H9 (cell line): ENCODE measurements at regions not wholly inside any gene's neighbourhood (a gene's known extent, or its start where the extent isn't known, plus 50 kb on each side); places are given as distances from the start of the nearest gene placed in this dataset.

Experiments
- DNase-seq: peaks from one replicate; pipeline ENCODE4 v3.0.0-alpha.2; 2017
- H2AFZ ChIP-seq: one replicate; pipeline ENCODE4 v1.6.1; 2013; ENCODE audit warnings: mild to moderate bottlenecking, low read length, control low read depth, moderate library complexity
- H2AK5ac ChIP-seq: 2 replicates; pipeline ENCODE4 v1.6.1; 2013; ENCODE audit warnings: low read length, control low read depth, mixed read lengths; ENCODE audit not compliant: insufficient read length
- H2BK120ac ChIP-seq: one replicate; pipeline ENCODE4 v1.6.1; 2013; ENCODE audit warnings: low read depth, mild to moderate bottlenecking, low read length, control low read depth, inconsistent platforms; ENCODE audit not compliant: poor library complexity, severe bottlenecking
- H2BK12ac ChIP-seq: 2 replicates; pipeline ENCODE4 v1.6.1; 2013; ENCODE audit warnings: low read length, control low read depth, mixed read lengths, low read depth; ENCODE audit not compliant: insufficient read length
- H2BK15ac ChIP-seq: 2 replicates; pipeline ENCODE4 v1.6.1; 2013; ENCODE audit warnings: low read depth, low read length, control low read depth
- H2BK20ac ChIP-seq: one replicate; pipeline ENCODE4 v1.6.1; 2013; ENCODE audit warnings: low read depth, mild to moderate bottlenecking, low read length, control low read depth, inconsistent platforms; ENCODE audit not compliant: poor library complexity, severe bottlenecking
- H2BK5ac ChIP-seq: 2 replicates; pipeline ENCODE4 v1.6.1; 2013; ENCODE audit warnings: low read length, control low read depth, mixed read lengths; ENCODE audit not compliant: insufficient read length
- H3K14ac ChIP-seq: 2 replicates; pipeline ENCODE4 v1.6.1; 2013; ENCODE audit warnings: low read length, control low read depth; ENCODE audit not compliant: insufficient read depth
- H3K18ac ChIP-seq: 2 replicates; pipeline ENCODE4 v1.6.1; 2013; ENCODE audit warnings: low read depth, mild to moderate bottlenecking, mixed read lengths, low read length, control low read depth; ENCODE audit not compliant: insufficient read length
- H3K23ac ChIP-seq: 2 replicates; pipeline ENCODE4 v1.6.1; 2013; ENCODE audit warnings: low read length, control low read depth, mixed read lengths, low read depth; ENCODE audit not compliant: insufficient read length
- H3K23me2 ChIP-seq: 2 replicates; pipeline ENCODE4 v1.6.1; 2013; ENCODE audit warnings: low read depth, mild to moderate bottlenecking, mixed read lengths, low read length, control low read depth; ENCODE audit not compliant: insufficient read length, poor library complexity, severe bottlenecking
- H3K27ac ChIP-seq: 2 replicates; pipeline ENCODE4 v1.5.1; 2013; ENCODE audit warnings: low read length, control low read depth, mixed read lengths, low read depth; ENCODE audit not compliant: insufficient read length
- H3K27me3 ChIP-seq: 2 replicates; pipeline ENCODE4 v1.6.1; 2013; ENCODE audit warnings: low read length, control low read depth, inconsistent platforms; ENCODE audit not compliant: insufficient read depth
- H3K4ac ChIP-seq: 2 replicates; pipeline ENCODE4 v1.6.1; 2013; ENCODE audit warnings: low read depth, mild to moderate bottlenecking, control low read depth, inconsistent platforms, low read length, moderate library complexity
- H3K4me1 ChIP-seq: 2 replicates; pipeline ENCODE4 v1.6.1; 2013; ENCODE audit warnings: low read length, control low read depth, inconsistent platforms; ENCODE audit not compliant: insufficient read depth
- H3K4me2 ChIP-seq: 2 replicates; pipeline ENCODE4 v1.6.1; 2013; ENCODE audit warnings: low read length, control low read depth, mixed read lengths; ENCODE audit not compliant: insufficient read length, insufficient read depth
- H3K56ac ChIP-seq: 2 replicates; pipeline ENCODE4 v1.6.1; 2013; ENCODE audit warnings: low read depth, mild to moderate bottlenecking, mixed read lengths, low read length, control low read depth; ENCODE audit not compliant: insufficient read length
- H3K79me1 ChIP-seq: 2 replicates; pipeline ENCODE4 v1.6.1; 2013; ENCODE audit warnings: low read depth, mild to moderate bottlenecking, moderate library complexity, low read length, control low read depth, inconsistent platforms; ENCODE audit not compliant: insufficient read depth, poor library complexity, severe bottlenecking
- H3K79me2 ChIP-seq: 2 replicates; pipeline ENCODE4 v1.6.1; 2013; ENCODE audit warnings: low read length, control low read depth, inconsistent platforms; ENCODE audit not compliant: insufficient read depth
- H3K9ac ChIP-seq: 2 replicates; pipeline ENCODE4 v1.6.1; 2013; ENCODE audit warnings: low read length, control low read depth, mixed read lengths; ENCODE audit not compliant: insufficient read length; ENCODE audit errors: extremely low read depth
- H3K9me3 ChIP-seq: one replicate; pipeline ENCODE4 v1.6.1; 2013; ENCODE audit warnings: low read depth, low read length, inconsistent platforms; ENCODE audit not compliant: control insufficient read depth
- H3T11ph ChIP-seq: one replicate; pipeline ENCODE4 v1.6.1; 2013; ENCODE audit warnings: mild to moderate bottlenecking, low read length, control low read depth, inconsistent platforms
- H4K20me1 ChIP-seq: one replicate; pipeline ENCODE4 v1.6.1; 2013; ENCODE audit not compliant: control insufficient read depth, insufficient read length, insufficient read depth
- H4K5ac ChIP-seq: 2 replicates; pipeline ENCODE4 v1.6.1; 2013; ENCODE audit warnings: low read depth, mild to moderate bottlenecking, mixed read lengths, low read length, control low read depth; ENCODE audit not compliant: insufficient read length
- H4K8ac ChIP-seq: replicated peaks from 2 replicates; pipeline ENCODE4 v1.6.1; 2013; ENCODE audit warnings: low read length, control low read depth, mixed read lengths, low read depth; ENCODE audit not compliant: insufficient read length
- H4K91ac ChIP-seq: 2 replicates; pipeline ENCODE4 v1.6.1; 2013; ENCODE audit warnings: low read depth, mild to moderate bottlenecking, moderate library complexity, mixed read lengths, low read length, control low read depth; ENCODE audit not compliant: insufficient read length
- H3K27ac Mint-ChIP-seq, 3 experiments: 2 replicates in 2 of 3; 3 replicates in 1 of 3; pipeline ENCODE4 v1.8.0; 2020 to 2021; ENCODE audit warnings: mixed read lengths in 3 of 3, mild to moderate bottlenecking in 1 of 3, moderate library complexity in 1 of 3
- H3K27me3 Mint-ChIP-seq: 2 replicates; pipeline ENCODE4 v1.8.0; 2021; ENCODE audit warnings: low read depth, mild to moderate bottlenecking, moderate library complexity, mixed read lengths
- H3K36me3 Mint-ChIP-seq, 3 experiments: 2 replicates in 2 of 3; 3 replicates in 1 of 3; pipeline ENCODE4 v1.8.0; 2020 to 2021; ENCODE audit warnings: low read depth in 3 of 3, mixed read lengths in 3 of 3; ENCODE audit not compliant: insufficient read depth in 1 of 3
- H3K4me1 Mint-ChIP-seq, 2 experiments: 2 replicates each; pipeline ENCODE4 v1.8.0; 2020; ENCODE audit warnings: mixed read lengths in 2 of 2
- H3K4me3 Mint-ChIP-seq, 2 experiments: 2 replicates in 1 of 2; 3 replicates in 1 of 2; pipeline ENCODE4 v1.8.0; 2020 to 2021; ENCODE audit warnings: mild to moderate bottlenecking in 2 of 2, mixed read lengths in 2 of 2, moderate library complexity in 1 of 2
- H3K9me3 Mint-ChIP-seq, 2 experiments: 2 replicates in 1 of 2; 3 replicates in 1 of 2; pipeline ENCODE4 v1.8.0; 2020; ENCODE audit warnings: mild to moderate bottlenecking in 2 of 2, mixed read lengths in 2 of 2, moderate library complexity in 1 of 2
- CTCF ChIP-seq: fragments of 200-600 bp; sonication (generic); conservative IDR thresholded peaks from 3 replicates; pipeline ENCODE4 v1.8.0; 2021; ENCODE audit warnings: antibody characterized with exemption, mild to moderate bottlenecking

- no peaks in the 10 kb centered on the region for H3K79me2 ChIP-seq
- Mint-ChIP-seq H3K27ac (no peak overlapping the region), H3K9me3 (no peaks in the 10 kb centered on the region), H3K4me3 (no peak overlapping the region), H3K4me1 (peaks cover 31 to 33% of the 10 kb centered on the region in 2 experiments), H3K36me3 (no peaks in the 10 kb centered on the region), H3K27me3 (no peaks in the 10 kb centered on the region; the same call in 1 of the 2 replicates)
- H2AFZ ChIP-seq, result no peak overlapping the region
- no peak overlapping the region for H3K56ac ChIP-seq
- H2AK5ac ChIP-seq, result no peak overlapping the region
- H3K9ac ChIP-seq, result no peak overlapping the region
- H3K27me3 ChIP-seq, result no peaks in the 10 kb centered on the region
- no peak for TF ChIP-seq CTCF
- H3K79me1 ChIP-seq, result no peaks in the 10 kb centered on the region
- no peak overlapping the region for H3T11ph ChIP-seq
- H3K14ac ChIP-seq, result no peak overlapping the region
- no peak overlapping the region for H2BK20ac ChIP-seq
- no peak overlapping the region for H4K91ac ChIP-seq
- no peak overlapping the region for H3K27ac ChIP-seq
- H2BK15ac ChIP-seq, result no peak overlapping the region
- no peaks in the 10 kb centered on the region for H3K9me3 ChIP-seq
- H3K4me2 ChIP-seq, result no peak overlapping the region
- no peaks in the 10 kb centered on the region for H4K20me1 ChIP-seq
- no peak overlapping the region for H3K18ac ChIP-seq
- H4K8ac ChIP-seq, result no peak overlapping the region
- H2BK120ac ChIP-seq, result no peak overlapping the region
- no peak overlapping the region for H2BK12ac ChIP-seq
- no peak overlapping the region for H4K5ac ChIP-seq
- no peak overlapping the region for H3K23ac ChIP-seq
- peaks cover 16% of the 10 kb centered on the region for H3K4me1 ChIP-seq
- H3K4ac ChIP-seq, result no peak overlapping the region
- no peak overlapping the region for H2BK5ac ChIP-seq
- DNase-seq, result no peak
- no peaks in the 10 kb centered on the region for H3K23me2 ChIP-seq
Observed at GRCh38 chr1:93765099-93765498, 83.5 kb upstream of the BCAR3 start.
